SIG-M5 treated with dmso at 0.1 percent for 504 hours (cell line): ENCODE measurements at regions not wholly inside any gene's neighbourhood (a gene's known extent, or its start where the extent isn't known, plus 50 kb on each side); places are given as distances from the start of the nearest gene placed in this dataset.
"Not testable (repeated sequence)": the region's sequence is repeated elsewhere in the genome, so short reads cannot be mapped to it uniquely, and the experiment has no call there.

Source experiments
- DNase-seq: peaks from one replicate; lab custom pipeline; 2025; ENCODE audit not compliant: unreplicated experiment; lab: John Stamatoyannopoulos, UW

- DNase-seq = no peak
These were observed 51.7 kb upstream of the COL8A1 start for GRCh38 chr3:99586701-99587100.

GRCh38 chr3:99579965-99580364 is 58.4 kb upstream of the COL8A1 start:
- no peak for DNase-seq

- DNase-seq = no peak
These were observed 59.1 kb upstream of the COL8A1 start for GRCh38 chr3:99579246-99579645.

GRCh38 chr3:99578339-99578970 is 59.9 kb upstream of the COL8A1 start:
- DNase-seq = no peak

GRCh38 chr3:99576904-99577559 is 61.4 kb upstream of the COL8A1 start:
- no peak for DNase-seq

- no peak for DNase-seq
These were observed 62.7 kb upstream of the COL8A1 start for GRCh38 chr3:99575683-99576082.

- no peak for DNase-seq
These were observed 68.3 kb upstream of the COL8A1 start for GRCh38 chr3:99570061-99570460.

- no peak for DNase-seq
These were observed 69.6 kb upstream of the COL8A1 start for GRCh38 chr3:99568663-99569335.

GRCh38 chr3:99565331-99565730 is 73.1 kb upstream of the COL8A1 start:
- DNase-seq = no peak

- no peak for DNase-seq
These were observed 75.3 kb upstream of the COL8A1 start for GRCh38 chr3:99562990-99563607.

- DNase-seq = no peak
These were observed 76.3 kb upstream of the COL8A1 start for GRCh38 chr3:99562138-99562537.

- DNase-seq = no peak
These were observed 77.3 kb upstream of the COL8A1 start for GRCh38 chr3:99561056-99561455.

GRCh38 chr3:99559196-99559595 is 79.2 kb upstream of the COL8A1 start:
- DNase-seq = no peak

- DNase-seq = not testable (repeated sequence)
These were observed 82.5 kb upstream of the COL8A1 start for GRCh38 chr3:99555885-99556284.

- peak; percentile 7 for DNase-seq
These were observed 86.9 kb upstream of the COL8A1 start for GRCh38 chr3:99551520-99551919.

- DNase-seq = no peak
These were observed 88.3 kb upstream of the COL8A1 start for GRCh38 chr3:99549957-99550603.

GRCh38 chr3:99549220-99549619 is 89.2 kb upstream of the COL8A1 start:
- DNase-seq = no peak

- no peak for DNase-seq
These were observed 89.7 kb upstream of the COL8A1 start for GRCh38 chr3:99548674-99549073.

GRCh38 chr3:99545941-99546580 is 92.3 kb upstream of the COL8A1 start:
- no peak for DNase-seq

- DNase-seq = no peak
These were observed 93.6 kb upstream of the COL8A1 start for GRCh38 chr3:99544786-99545281.

- DNase-seq = no peak
These were observed 94.6 kb upstream of the COL8A1 start for GRCh38 chr3:99543796-99544195.
